Neuronal stem cell (in vitro differentiated cells): ENCODE measurements at regions not wholly inside any gene's neighbourhood (a gene's known extent, or its start where the extent isn't known, plus 50 kb on each side); places are given as distances from the start of the nearest gene placed in this dataset.

Source experiments
- DNase-seq: peaks from one replicate; pipeline ENCODE4 v3.0.0-alpha.2; 2013; ENCODE audit warnings: low spot score
- H2AFZ ChIP-seq: one replicate; pipeline ENCODE4 v1.6.1; 2013; ENCODE audit warnings: mild to moderate bottlenecking, low read length, inconsistent platforms
- H2AK5ac ChIP-seq: 2 replicates; pipeline ENCODE4 v1.6.1; 2013; ENCODE audit warnings: low read depth, mild to moderate bottlenecking, inconsistent platforms, low read length, moderate library complexity, mixed read lengths
- H2BK120ac ChIP-seq: 2 replicates; pipeline ENCODE4 v1.6.1; 2013; ENCODE audit warnings: low read depth, mild to moderate bottlenecking, inconsistent platforms, low read length, moderate library complexity, mixed read lengths
- H2BK12ac ChIP-seq: one replicate; pipeline ENCODE4 v1.6.1; 2013; ENCODE audit warnings: low read length, inconsistent platforms
- H2BK15ac ChIP-seq: 2 replicates; pipeline ENCODE4 v1.6.1; 2013; ENCODE audit warnings: mild to moderate bottlenecking, low read length, inconsistent platforms, mixed read lengths
- H2BK5ac ChIP-seq: one replicate; pipeline ENCODE4 v1.6.1; 2013; ENCODE audit warnings: inconsistent platforms, mild to moderate bottlenecking, low read length, moderate library complexity
- H3K14ac ChIP-seq: one replicate; pipeline ENCODE4 v1.6.1; 2013; ENCODE audit warnings: low read length, inconsistent platforms
- H3K18ac ChIP-seq: 2 replicates; pipeline ENCODE4 v1.6.1; 2013; ENCODE audit warnings: low read length, inconsistent platforms
- H3K23ac ChIP-seq: 2 replicates; pipeline ENCODE4 v1.6.1; 2013; ENCODE audit warnings: low read depth, mild to moderate bottlenecking, mixed read lengths, low read length, inconsistent platforms; ENCODE audit not compliant: poor library complexity
- H3K27ac ChIP-seq: replicated peaks from 3 replicates; pipeline ENCODE4 v1.5.1; 2013; ENCODE audit warnings: low read length, inconsistent platforms
- H3K27me3 ChIP-seq, 3 experiments: 2 replicates each; pipeline ENCODE4 v1.6.1; 2013; ENCODE audit warnings: low read length in 3 of 3, mild to moderate bottlenecking in 2 of 3, inconsistent platforms in 1 of 3, low read depth in 1 of 3, mixed read lengths in 1 of 3, moderate library complexity in 1 of 3; ENCODE audit not compliant: control insufficient read depth in 3 of 3, insufficient read depth in 3 of 3
- H3K36me3 ChIP-seq, 2 donors: replicated peaks in 1 of 2; 2 replicates each; pipeline ENCODE4 v1.6.1; 2013; ENCODE audit warnings: low read length in 2 of 2; ENCODE audit not compliant: control insufficient read depth in 2 of 2, insufficient read depth in 2 of 2
- H3K4ac ChIP-seq: 2 replicates; pipeline ENCODE4 v1.6.1; 2013; ENCODE audit warnings: inconsistent platforms, mild to moderate bottlenecking, low read length, moderate library complexity
- H3K4me1 ChIP-seq, 2 donors: 1 replicate in 1 of 2; 2 replicates in 1 of 2; pipeline ENCODE4 v1.6.1; 2013; ENCODE audit warnings: low read length in 2 of 2, low read depth in 1 of 2; ENCODE audit not compliant: control insufficient read depth in 2 of 2, insufficient read depth in 1 of 2
- H3K4me2 ChIP-seq: one replicate; pipeline ENCODE4 v1.6.1; 2013; ENCODE audit warnings: mild to moderate bottlenecking, low read length, inconsistent platforms; ENCODE audit not compliant: insufficient read depth, poor library complexity, severe bottlenecking
- H3K4me3 ChIP-seq, 2 donors: 2 replicates each; pipeline ENCODE4 v1.5.1; 2013; ENCODE audit warnings: low read length in 2 of 2, mild to moderate bottlenecking in 2 of 2, inconsistent platforms in 1 of 2, moderate library complexity in 1 of 2
- H3K79me1 ChIP-seq: one replicate; pipeline ENCODE4 v1.6.1; 2013; ENCODE audit warnings: low read depth, mild to moderate bottlenecking, inconsistent platforms, low read length, moderate library complexity
- H3K9ac ChIP-seq: one replicate; pipeline ENCODE4 v1.6.1; 2013; ENCODE audit warnings: mild to moderate bottlenecking, low read depth, low read length, inconsistent platforms; ENCODE audit not compliant: poor library complexity
- H3K9me3 ChIP-seq, 2 donors: replicated peaks in 1 of 2; 2 replicates each; pipeline versions ENCODE3 to v1.6.1; 2013; ENCODE audit warnings: low read length in 2 of 2, mild to moderate bottlenecking in 2 of 2, inconsistent platforms in 1 of 2, low read depth in 1 of 2, mixed read lengths in 1 of 2, moderate library complexity in 1 of 2; ENCODE audit not compliant: control insufficient read depth in 2 of 2, insufficient read depth in 1 of 2
- H4K8ac ChIP-seq: one replicate; pipeline ENCODE4 v1.6.1; 2013; ENCODE audit warnings: low read depth, mild to moderate bottlenecking, inconsistent platforms, low read length, moderate library complexity
- H4K91ac ChIP-seq: one replicate; pipeline ENCODE4 v1.6.1; 2013; ENCODE audit warnings: low read length, low read depth, mild to moderate bottlenecking, inconsistent platforms; ENCODE audit not compliant: poor library complexity
- WGBS, 2 donors: extraction: QIAGEN DNeasy Blood & Tissue Kit; methylation state at CpG; one replicate each; pipeline ENCODE4 v1.1.7; 2013; ENCODE audit warnings: missing lambda C conversion rate in 2 of 2, mixed read lengths in 1 of 2; ENCODE audit not compliant: insufficient read length in 2 of 2, insufficient replicate concordance in 1 of 2; ENCODE audit errors: extremely low coverage in 2 of 2; 5-methylcytosine and 5-hydroxymethylcytosine counted together

DNA sequence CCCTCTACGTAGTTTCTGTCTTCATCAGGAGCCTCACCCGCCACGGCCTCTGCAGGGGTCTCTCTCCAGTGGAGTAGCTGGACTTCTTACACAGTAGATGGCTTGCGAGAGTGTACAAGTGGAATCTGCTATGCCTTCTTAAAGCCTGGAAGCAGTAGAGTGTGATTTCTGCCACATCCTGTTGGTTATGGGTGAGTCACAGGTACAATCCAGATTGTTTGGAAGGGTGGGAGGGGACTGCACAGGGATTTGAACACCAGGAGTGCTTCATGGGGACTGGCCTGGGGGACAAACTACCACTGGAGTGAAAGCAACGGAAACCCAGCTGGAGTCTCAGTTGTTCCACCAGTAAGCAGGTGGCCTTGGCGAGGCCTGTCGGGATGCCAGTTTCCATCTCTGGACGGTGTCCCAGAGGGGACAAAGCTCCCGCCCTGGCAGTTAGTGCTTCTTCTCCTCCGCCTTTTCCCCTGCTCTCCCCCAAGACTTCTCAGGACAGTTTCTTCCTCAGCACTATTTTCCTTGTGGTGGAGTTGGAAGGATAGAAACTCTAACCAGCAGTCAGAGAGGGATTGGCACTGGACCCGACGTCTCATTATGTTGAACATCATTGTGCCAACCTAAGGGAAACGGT is 85.0 kb upstream of the RCN1 start:
- no CpG with 5 or more reads among the region's 13 CpGs for whole genome bisulfite sequencing, 2 donors
- Histone ChIP-seq H3K4me2 (no peak overlapping the region), H3K27me3 (peaks cover 0 to 11% (median 0%) of the 10 kb centered on the region in 3 experiments)

DNA sequence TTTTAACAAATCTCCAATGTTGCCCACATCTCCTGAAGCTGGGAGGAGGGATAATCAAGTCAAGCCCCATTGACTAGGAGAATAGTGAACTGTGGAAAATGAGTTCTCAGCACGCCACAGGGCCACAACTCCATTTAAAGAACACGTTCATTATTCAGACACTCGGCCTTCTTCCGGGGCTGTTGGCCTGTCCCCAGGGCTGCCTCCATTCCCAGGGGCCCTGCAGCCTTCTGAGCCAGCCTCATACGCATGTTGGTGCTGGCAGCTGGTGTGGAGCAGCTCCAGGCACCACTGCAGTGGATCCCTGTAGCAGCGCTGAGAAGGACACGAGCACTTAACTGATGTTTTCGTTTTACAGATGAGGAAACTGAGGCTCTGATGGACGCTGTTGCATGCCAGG is 87.5 kb upstream of the RCN1 start:
- no CpG with 5 or more reads among the region's 9 CpGs for WGBS, 2 donors
- H3K36me3 ChIP-seq: no peaks in the 10 kb centered on the region
- no peak overlapping the region for H2BK12ac ChIP-seq
- no peak overlapping the region for H2AK5ac ChIP-seq
- no peak overlapping the region for H4K91ac ChIP-seq
- no peak overlapping the region for H3K4me2 ChIP-seq
- no peak overlapping the region for H2AFZ ChIP-seq
- H3K79me1 ChIP-seq: no peaks in the 10 kb centered on the region
- no peak overlapping the region for H2BK15ac ChIP-seq
- no peaks in the 10 kb centered on the region for H3K9me3 ChIP-seq
- H3K9ac ChIP-seq: no peak overlapping the region
- no peak overlapping the region for H4K8ac ChIP-seq
- no peak overlapping the region for H3K27ac ChIP-seq
- H3K4ac ChIP-seq: no peak overlapping the region
- H2BK5ac ChIP-seq: no peak overlapping the region
- H3K14ac ChIP-seq: no peak overlapping the region
- peaks cover 0 to 7% (median 0%) of the 10 kb centered on the region in 3 experiments for H3K27me3 ChIP-seq
- DNase-seq: no peak
- H3K18ac ChIP-seq: no peak overlapping the region
- peak overlapping the region in 1 of 2 donors; percentile 50 for H3K4me3 ChIP-seq
- peak overlapping the region; percentile 56 for H3K23ac ChIP-seq
- no peak overlapping the region for H2BK120ac ChIP-seq
- peaks cover 0 to 8% of the 10 kb centered on the region in 2 donors for H3K4me1 ChIP-seq

More for the DNA sequence above, 85.0 kb upstream of the RCN1 start:
- Histone ChIP-seq H3K23ac (no peak overlapping the region), H3K4me3 (no peak overlapping the region), H2BK5ac (no peak overlapping the region), H2AFZ (no peak overlapping the region), H2BK15ac (no peak overlapping the region), H3K4ac (no peak overlapping the region), H3K27ac (no peak overlapping the region), H3K36me3 (no peaks in the 10 kb centered on the region), H2AK5ac (no peak overlapping the region), H4K91ac (no peak overlapping the region), H2BK120ac (no peak overlapping the region), H3K9me3 (no peaks in the 10 kb centered on the region), H3K79me1 (no peaks in the 10 kb centered on the region), H3K18ac (peak overlapping the region; percentile 45), H2BK12ac (no peak overlapping the region), H3K4me1 (peaks cover 0 to 8% of the 10 kb centered on the region in 2 donors), H3K14ac (no peak overlapping the region), H3K9ac (no peak overlapping the region), H4K8ac (peak overlapping the region; percentile 21)
- DNase-seq: no peak

DNA sequence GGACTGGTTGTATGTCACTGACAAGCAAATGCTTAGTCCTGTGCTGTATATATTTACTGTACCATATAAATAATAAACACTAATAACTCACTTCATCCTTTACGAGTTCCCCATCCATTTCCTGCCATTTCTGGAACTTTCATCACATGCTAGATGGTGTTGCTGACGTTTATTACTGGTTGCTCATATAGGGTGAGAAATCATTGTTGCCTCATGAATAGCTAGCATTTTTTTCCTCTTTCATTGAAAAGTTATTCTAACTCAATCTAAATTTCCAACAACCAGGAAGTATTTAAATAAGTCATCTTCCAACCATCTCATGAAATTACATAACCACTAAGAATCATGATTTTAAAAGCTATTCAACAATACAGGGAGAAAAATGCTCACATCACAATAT is 88.6 kb upstream of the RCN1 start:
- H3K27ac ChIP-seq: no peak overlapping the region
- H2BK120ac ChIP-seq: no peak overlapping the region
- WGBS, 2 donors: no CpG with 5 or more reads among the region's 2 CpGs

DNA sequence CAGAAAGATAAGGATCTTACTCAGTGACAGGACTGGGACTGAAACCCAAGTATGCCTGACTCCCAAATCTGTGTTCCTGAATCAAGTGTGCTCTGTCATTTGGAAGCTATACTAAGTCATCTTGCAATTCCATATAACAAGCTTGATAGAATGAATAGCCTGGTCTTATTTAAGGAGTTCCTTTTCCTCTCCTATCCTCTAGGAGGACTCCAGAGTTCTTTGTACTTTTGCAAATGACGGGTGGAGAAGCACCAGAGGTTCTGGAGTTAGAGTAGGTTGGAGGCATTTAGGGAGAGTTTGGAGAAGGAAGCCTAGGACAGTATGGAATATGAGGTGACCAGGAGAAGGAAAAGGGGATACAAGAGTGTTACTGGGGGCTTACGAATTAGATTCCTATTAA is 92.9 kb upstream of the RCN1 start:
- no peaks in the 10 kb centered on the region for H3K9me3 ChIP-seq
- no peak overlapping the region for H3K14ac ChIP-seq
- H2BK12ac ChIP-seq: no peak overlapping the region
- no peak overlapping the region for H3K4me2 ChIP-seq
- no peak overlapping the region for H2AK5ac ChIP-seq
- H2BK5ac ChIP-seq: no peak overlapping the region
- H3K36me3 ChIP-seq: no peaks in the 10 kb centered on the region
- no peak overlapping the region for H2BK120ac ChIP-seq
- H4K91ac ChIP-seq: no peak overlapping the region
- H3K79me1 ChIP-seq: no peaks in the 10 kb centered on the region
- H3K9ac ChIP-seq: no peak overlapping the region
- H3K27me3 ChIP-seq: peaks cover 0 to 25% (median 0%) of the 10 kb centered on the region in 3 experiments
- no peak overlapping the region for H4K8ac ChIP-seq
- no peak for DNase-seq
- H3K27ac ChIP-seq: no peak overlapping the region
- no CpG with 5 or more reads among the region's 2 CpGs for WGBS, 2 donors
- no peak overlapping the region for H3K18ac ChIP-seq
- H2BK15ac ChIP-seq: no peak overlapping the region
- no peaks in the 10 kb centered on the region for H3K4me1 ChIP-seq
- no peak overlapping the region for H3K4me3 ChIP-seq
- H2AFZ ChIP-seq: no peak overlapping the region
- no peak overlapping the region for H3K4ac ChIP-seq
- H3K23ac ChIP-seq: no peak overlapping the region

More for the DNA sequence above, 88.6 kb upstream of the RCN1 start:
- H3K18ac ChIP-seq: no peak overlapping the region
- H3K4me2 ChIP-seq: no peak overlapping the region
- no peak overlapping the region for H3K4me3 ChIP-seq
- no peak overlapping the region for H2BK15ac ChIP-seq
- H3K79me1 ChIP-seq: no peaks in the 10 kb centered on the region
- no peak overlapping the region for H2AFZ ChIP-seq
- no peaks in the 10 kb centered on the region for H3K9me3 ChIP-seq
- H3K4me1 ChIP-seq: peaks cover 0 to 3% of the 10 kb centered on the region in 2 donors
- no peaks in the 10 kb centered on the region for H3K36me3 ChIP-seq
- H3K27me3 ChIP-seq: peaks cover 0 to 10% (median 0%) of the 10 kb centered on the region in 3 experiments
- no peak overlapping the region for H2BK12ac ChIP-seq
- H3K4ac ChIP-seq: no peak overlapping the region
- H3K14ac ChIP-seq: no peak overlapping the region
- no peak overlapping the region for H4K91ac ChIP-seq
- H3K9ac ChIP-seq: no peak overlapping the region
- no peak overlapping the region for H2AK5ac ChIP-seq
- no peak for DNase-seq
- no peak overlapping the region for H4K8ac ChIP-seq
- H3K23ac ChIP-seq: no peak overlapping the region
- no peak overlapping the region for H2BK5ac ChIP-seq
